Endothelial cell of umbilical vein (primary cell): ENCODE measurements at regions not wholly inside any gene's neighbourhood (a gene's known extent, or its start where the extent isn't known, plus 50 kb on each side); places are given as distances from the start of the nearest gene placed in this dataset.

Experiments used
- BruUV-seq: library from RNA; stranded (reverse); fragments of 400-500 nt; replicated peaks from 2 replicates; lab custom pipeline; 2021; lab: Mats Ljungman, UMichigan
- CTCF ChIA-PET: fragments of 300-600, 350-600 bp; sonication (Branson Sonifier 250); formaldehyde crosslinking; loops from one replicate; lab custom pipeline; 2021; ENCODE audit warnings: antibody characterized with exemption, inconsistent platforms; lab: Charles Lee
- POLR2A ChIA-PET: fragments of 300-600, 350-600 bp; sonication (Branson Sonifier 250); formaldehyde crosslinking; loops from one replicate; lab custom pipeline; 2021; ENCODE audit warnings: antibody characterized with exemption, inconsistent platforms; lab: Charles Lee
- DNase-seq: peaks from one replicate; pipeline ENCODE4 v3.0.0-alpha.2; 2011; ENCODE audit warnings: low read depth, low spot score
- FAIRE-seq: peaks from 2 replicates; lab custom pipeline; 2011; peaks lifted over from hg19 to GRCh38; lab: Jason Lieb, UNC
- H2AFZ ChIP-seq: 2 replicates; pipeline ENCODE4 v1.6.0; 2012; ENCODE audit warnings: low read depth, low read length, control low read depth, inconsistent platforms
- H3K27ac ChIP-seq: 2 replicates; pipeline ENCODE4 v1.5.1; 2011; ENCODE audit warnings: low read depth, mild to moderate bottlenecking, control low read depth, low read length, moderate library complexity; ENCODE audit not compliant: insufficient read depth
- H3K27me3 ChIP-seq, 2 experiments: 2 replicates each; pipeline versions ENCODE4 v1.6.0 to v1.6.1; 2011; ENCODE audit warnings: low read length in 2 of 2, mixed read lengths in 1 of 2; ENCODE audit not compliant: control insufficient read depth in 2 of 2, insufficient read depth in 2 of 2
- H3K36me3 ChIP-seq, 2 experiments: 2 replicates in 1 of 2; 3 replicates in 1 of 2; pipeline ENCODE4 v1.5.1; 2011; ENCODE audit warnings: low read length in 2 of 2, mild to moderate bottlenecking in 1 of 2, moderate library complexity in 1 of 2; ENCODE audit not compliant: control insufficient read depth in 2 of 2, insufficient read depth in 2 of 2; ENCODE audit errors: extremely low read depth in 1 of 2
- H3K4me1 ChIP-seq: 3 replicates; pipeline ENCODE4 v1.5.1; 2011; ENCODE audit warnings: mild to moderate bottlenecking, low read length; ENCODE audit not compliant: control insufficient read depth, insufficient read depth; ENCODE audit errors: extremely low read depth
- H3K4me2 ChIP-seq: 2 replicates; pipeline ENCODE4 v1.6.1; 2011; ENCODE audit warnings: low read length, control low read depth, mixed read lengths; ENCODE audit not compliant: insufficient read depth
- H3K4me3 ChIP-seq, 3 experiments: fragments of 200-600 bp in 1 of 3; sonication (generic), shearing (Covaris generic) in 1 of 3; replicated peaks in 1 of 3; 2 replicates each; pipeline ENCODE4 v1.5.1; 2011 to 2016; ENCODE audit warnings: control low read depth in 3 of 3, low read length in 3 of 3, mild to moderate bottlenecking in 2 of 3, inconsistent platforms in 1 of 3, low read depth in 1 of 3, moderate library complexity in 1 of 3; ENCODE audit not compliant: insufficient read depth in 1 of 3
- H3K79me2 ChIP-seq: 2 replicates; pipeline ENCODE4 v1.6.0; 2012; ENCODE audit warnings: low read length, inconsistent platforms; ENCODE audit not compliant: control insufficient read depth, insufficient read depth
- H3K9ac ChIP-seq: replicated peaks from 2 replicates; pipeline ENCODE3; 2011; ENCODE audit warnings: low read length, control low read depth; ENCODE audit not compliant: insufficient read depth; ENCODE audit errors: extremely low read depth
- H3K9me1 ChIP-seq: replicated peaks from 3 replicates; pipeline ENCODE4 v1.6.0; 2011; ENCODE audit warnings: mild to moderate bottlenecking, low read length; ENCODE audit not compliant: control insufficient read depth, insufficient read depth; ENCODE audit errors: extremely low read depth
- H3K9me3 ChIP-seq: replicated peaks from 2 replicates; pipeline ENCODE4 v1.5.1; 2012; ENCODE audit warnings: low read length, inconsistent platforms; ENCODE audit not compliant: control insufficient read depth, insufficient read depth
- H4K20me1 ChIP-seq: replicated peaks from 2 replicates; pipeline ENCODE3; 2011; ENCODE audit warnings: mild to moderate bottlenecking, low read length; ENCODE audit not compliant: control insufficient read depth, insufficient read depth; ENCODE audit errors: extremely low read depth
- EZH2 ChIP-seq: IDR thresholded peaks from 2 replicates; pipeline ENCODE4 v1.6.1; 2012; ENCODE audit warnings: borderline replicate concordance, low read depth, mild to moderate bottlenecking, moderate library complexity, low read length, inconsistent platforms; ENCODE audit not compliant: severe bottlenecking
- FOS ChIP-seq: IDR thresholded peaks from 2 replicates; pipeline ENCODE4 v1.6.1; 2011; ENCODE audit warnings: mild to moderate bottlenecking, low read length, moderate library complexity, borderline replicate concordance; ENCODE audit not compliant: insufficient read depth
- GATA2 ChIP-seq: IDR thresholded peaks from 2 replicates; pipeline ENCODE4 v1.7.0; 2011; ENCODE audit warnings: low read depth, mild to moderate bottlenecking, moderate library complexity, mixed read lengths, low read length; ENCODE audit not compliant: insufficient read length, insufficient read depth
- JUN ChIP-seq: IDR thresholded peaks from 2 replicates; pipeline ENCODE4 v1.6.1; 2011; ENCODE audit warnings: borderline replicate concordance, low read depth; ENCODE audit not compliant: insufficient read length, insufficient read depth
- POLR2AphosphoS5 ChIP-seq: IDR thresholded peaks from 2 replicates; pipeline ENCODE4 v1.6.1; 2012; ENCODE audit warnings: low read depth, mild to moderate bottlenecking, control low read depth, low read length, moderate library complexity; ENCODE audit not compliant: insufficient read depth
- dilution Hi-C: fragments of 300-500 bp; cut with MboI; formaldehyde crosslinking; loops from one replicate; pipeline ENCODE4 v1.15.0; 2019; ENCODE audit warnings: low sequenced_read_pairs; ENCODE audit not compliant: extremely low pct_ligation_motif_present
- intact Hi-C: fragments of 100-400 bp; cut with micrococcal nuclease; formaldehyde crosslinking; loops from one replicate; pipeline ENCODE4 v1.10.0; 2022
- TF ChIP-seq, protein P1 (sequence below), 2 donors: IDR thresholded peaks; 1 replicate in 1 of 2; 2 replicates in 1 of 2; pipeline ENCODE4 v1.5.1; 2011; ENCODE audit warnings: low read length in 2 of 2, mild to moderate bottlenecking in 2 of 2, moderate library complexity in 2 of 2, control low read depth in 1 of 2, inconsistent platforms in 1 of 2, low read depth in 1 of 2; ENCODE audit not compliant: insufficient read depth in 1 of 2; ENCODE audit errors: extremely low read depth in 1 of 2
- TF ChIP-seq, protein P2 (sequence below): IDR thresholded peaks from 2 replicates; pipeline ENCODE4 v1.6.1; 2011; ENCODE audit not compliant: insufficient read depth, insufficient read length

DNA sequence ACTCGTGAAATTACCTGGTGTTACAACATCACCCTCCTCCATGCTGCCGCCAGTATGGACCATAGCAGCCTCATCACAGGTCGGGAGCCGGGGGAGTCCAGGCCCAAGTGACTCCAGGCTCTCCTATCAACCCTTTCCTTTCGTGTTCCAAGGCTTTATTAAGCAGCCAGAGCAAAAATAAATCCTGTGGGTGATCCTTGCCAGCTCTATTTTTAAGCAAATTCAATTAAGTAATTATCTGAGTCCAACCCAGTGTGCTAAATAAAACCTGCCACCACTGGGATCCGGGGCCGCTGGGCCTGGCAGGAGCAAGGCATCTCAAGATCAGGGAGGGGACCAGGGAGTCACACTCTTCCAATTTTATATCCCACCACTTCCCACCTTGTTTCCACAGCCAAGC, 80.7 kb upstream of the PRPS1 start:
- H3K79me2 ChIP-seq = no peaks in the 10 kb centered on the region
- DNase-seq = no peak
- BruUV-seq = no TSS peak
- no peak for TF ChIP-seq FOS
- TF ChIP-seq GATA2 = no peak
- TF ChIP-seq, protein P1, sequence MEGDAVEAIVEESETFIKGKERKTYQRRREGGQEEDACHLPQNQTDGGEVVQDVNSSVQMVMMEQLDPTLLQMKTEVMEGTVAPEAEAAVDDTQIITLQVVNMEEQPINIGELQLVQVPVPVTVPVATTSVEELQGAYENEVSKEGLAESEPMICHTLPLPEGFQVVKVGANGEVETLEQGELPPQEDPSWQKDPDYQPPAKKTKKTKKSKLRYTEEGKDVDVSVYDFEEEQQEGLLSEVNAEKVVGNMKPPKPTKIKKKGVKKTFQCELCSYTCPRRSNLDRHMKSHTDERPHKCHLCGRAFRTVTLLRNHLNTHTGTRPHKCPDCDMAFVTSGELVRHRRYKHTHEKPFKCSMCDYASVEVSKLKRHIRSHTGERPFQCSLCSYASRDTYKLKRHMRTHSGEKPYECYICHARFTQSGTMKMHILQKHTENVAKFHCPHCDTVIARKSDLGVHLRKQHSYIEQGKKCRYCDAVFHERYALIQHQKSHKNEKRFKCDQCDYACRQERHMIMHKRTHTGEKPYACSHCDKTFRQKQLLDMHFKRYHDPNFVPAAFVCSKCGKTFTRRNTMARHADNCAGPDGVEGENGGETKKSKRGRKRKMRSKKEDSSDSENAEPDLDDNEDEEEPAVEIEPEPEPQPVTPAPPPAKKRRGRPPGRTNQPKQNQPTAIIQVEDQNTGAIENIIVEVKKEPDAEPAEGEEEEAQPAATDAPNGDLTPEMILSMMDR (IDR thresholded peaks at IDR 0.05; ENCODE audit: extremely low read depth in 1 of 2, insufficient read depth in 1 of 2, low read depth in 1 of 2, low read length in 2 of 2) = no peak
- no peak for TF ChIP-seq POLR2AphosphoS5
- TF ChIP-seq JUN = no peak
- TF ChIP-seq EZH2 = no peak
- TF ChIP-seq, protein P2, sequence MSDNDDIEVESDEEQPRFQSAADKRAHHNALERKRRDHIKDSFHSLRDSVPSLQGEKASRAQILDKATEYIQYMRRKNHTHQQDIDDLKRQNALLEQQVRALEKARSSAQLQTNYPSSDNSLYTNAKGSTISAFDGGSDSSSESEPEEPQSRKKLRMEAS = no peak
- H3K27ac ChIP-seq = no peak overlapping the region
- peaks cover 0 to 1% of the 10 kb centered on the region in 2 experiments for H3K27me3 ChIP-seq
- FAIRE-seq = no peak
- no peaks in the 10 kb centered on the region for H3K4me1 ChIP-seq
- H3K4me2 ChIP-seq = no peak overlapping the region
- no peaks in the 10 kb centered on the region for H3K9me3 ChIP-seq
- H4K20me1 ChIP-seq = no peaks in the 10 kb centered on the region
- no peak overlapping the region for H2AFZ ChIP-seq
- ChIA-PET CTCF (no interaction called here), POLR2A (no interaction called here)
- intact Hi-C loops = no loop called here
- dilution Hi-C loops = no loop called here
- no peaks in the 10 kb centered on the region for H3K36me3 ChIP-seq
- H3K9me1 ChIP-seq = no peaks in the 10 kb centered on the region
- no peak overlapping the region for H3K4me3 ChIP-seq
- no peak overlapping the region for H3K9ac ChIP-seq
